SU-DHL-6 (cell line): ENCODE measurements at regions not wholly inside any gene's neighbourhood (a gene's known extent, or its start where the extent isn't known, plus 50 kb on each side); places are given as distances from the start of the nearest gene placed in this dataset.

Experiments used
- H2AFZ ChIP-seq: fragments of 200-600 bp; sonication (generic); 2 replicates; pipeline ENCODE4 v1.6.1; 2014; ENCODE audit warnings: low read depth, mild to moderate bottlenecking, moderate library complexity, mixed read lengths, antibody characterized with exemption, low read length; ENCODE audit not compliant: severe bottlenecking
- H3F3A ChIP-seq: fragments of 200-600 bp; shearing (Covaris generic); 2 replicates; pipeline ENCODE4 v1.6.0; 2016; ENCODE audit warnings: antibody characterized with exemption, mild to moderate bottlenecking; ENCODE audit not compliant: insufficient read depth
- H3K27ac ChIP-seq: fragments of 200-600 bp; sonication (generic); 2 replicates; pipeline ENCODE4 v1.5.1; 2016; ENCODE audit warnings: low read depth, mild to moderate bottlenecking, low read length, moderate library complexity, mixed read lengths
- H3K27me3 ChIP-seq: fragments of 200-600 bp; sonication (generic), shearing (Covaris generic); 2 replicates; pipeline ENCODE4 v1.6.0; 2014; ENCODE audit warnings: mild to moderate bottlenecking, low read length
- H3K36me3 ChIP-seq: fragments of 200-600 bp; sonication (generic); 2 replicates; pipeline ENCODE4 v1.6.1; 2014; ENCODE audit warnings: mild to moderate bottlenecking, low read length, mixed read lengths
- H3K4me2 ChIP-seq: fragments of 300-600, 200-600 bp; shearing (Covaris generic), sonication (generic); 2 replicates; pipeline ENCODE4 v1.6.0; 2014; ENCODE audit warnings: low read length, low read depth, mild to moderate bottlenecking; ENCODE audit not compliant: poor library complexity, severe bottlenecking
- H3K4me3 ChIP-seq: fragments of 200-600 bp; sonication (generic); 2 replicates; pipeline ENCODE4 v1.5.1; 2014; ENCODE audit warnings: antibody characterized with exemption, low read length, mild to moderate bottlenecking, mixed read lengths; ENCODE audit not compliant: insufficient read depth, poor library complexity, severe bottlenecking
- H3K79me2 ChIP-seq: fragments of 200-600 bp; sonication (generic); 2 replicates; pipeline ENCODE4 v1.6.1; 2014; ENCODE audit warnings: mild to moderate bottlenecking, low read length, moderate library complexity; ENCODE audit not compliant: insufficient read depth
- H3K9ac ChIP-seq: fragments of 200-600 bp; sonication (generic); 2 replicates; pipeline ENCODE4 v1.7.0; 2014; ENCODE audit warnings: mild to moderate bottlenecking, low read length
- H3K9me2 ChIP-seq: fragments of 200-600 bp; sonication (generic); replicated peaks from 2 replicates; pipeline ENCODE4 v1.6.1; 2014; ENCODE audit warnings: low read length; ENCODE audit not compliant: insufficient read depth
- H3K9me3 ChIP-seq: fragments of 200-600 bp; sonication (generic); 2 replicates; pipeline ENCODE4 v1.6.1; 2014; ENCODE audit warnings: low read length, mixed read lengths; ENCODE audit not compliant: insufficient read depth
- H4K20me1 ChIP-seq: fragments of 200-600 bp; sonication (generic); 2 replicates; pipeline ENCODE4 v1.6.1; 2014; ENCODE audit warnings: low read depth, mild to moderate bottlenecking, antibody characterized with exemption, low read length, moderate library complexity, mixed read lengths
- CTCF ChIP-seq: fragments of 200-600 bp; sonication (generic); IDR thresholded peaks from one replicate; pipeline ENCODE4 v1.5.1; 2017; ENCODE audit warnings: antibody characterized with exemption, mild to moderate bottlenecking, low read length, moderate library complexity; ENCODE audit not compliant: insufficient read depth, poor library complexity, severe bottlenecking
- EZH2phosphoT487 ChIP-seq: fragments of 200-600 bp; sonication (generic), shearing (Covaris generic); conservative IDR thresholded peaks from 2 replicates; pipeline ENCODE4 v1.6.1; 2018; ENCODE audit warnings: mild to moderate bottlenecking, antibody characterized with exemption, low read length, moderate library complexity, mixed read lengths

- no peak for TF ChIP-seq CTCF
- no peak for TF ChIP-seq EZH2phosphoT487
These were observed 158.0 kb upstream of the TCF21 start for GRCh38 chr6:133730881-133731280.

DNA sequence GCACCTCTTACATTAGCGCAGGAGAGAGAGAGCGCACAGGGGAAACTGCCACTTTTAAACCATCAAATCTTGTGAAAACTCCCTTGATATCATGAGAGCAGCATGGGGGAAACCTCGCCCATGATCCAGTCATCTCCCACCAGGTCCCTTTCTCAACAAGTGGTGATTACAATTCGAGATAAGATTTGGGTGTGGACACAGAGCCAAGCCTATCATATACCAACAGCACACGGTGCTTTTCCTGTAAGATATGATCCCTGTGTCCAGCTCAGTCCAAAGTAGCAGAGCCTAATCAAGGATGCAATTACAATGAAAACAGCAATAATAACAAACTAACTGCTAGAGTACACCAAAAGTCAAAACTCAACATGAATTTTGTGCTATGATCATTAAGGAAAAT lies 148.7 kb upstream of the TCF21 start:
- no peaks in the 10 kb centered on the region for H3K36me3 ChIP-seq
- no peak overlapping the region for H3K4me2 ChIP-seq
- TF ChIP-seq CTCF (no peak), EZH2phosphoT487 (no peak)
- H4K20me1 ChIP-seq = no peaks in the 10 kb centered on the region
- no peak overlapping the region for H3K4me3 ChIP-seq
- no peaks in the 10 kb centered on the region for H3K79me2 ChIP-seq
- no peak overlapping the region for H2AFZ ChIP-seq
- H3K9ac ChIP-seq = no peak overlapping the region
- H3F3A ChIP-seq = no peaks in the 10 kb centered on the region
- H3K27ac ChIP-seq = no peak overlapping the region
- H3K9me3 ChIP-seq = no peaks in the 10 kb centered on the region
- H3K9me2 ChIP-seq = 0 out of 2 replicates have a peak, but pooled peaks cover 4% of the 10 kb centered on the region
- H3K27me3 ChIP-seq = no peaks in the 10 kb centered on the region

More at GRCh38 chr6:133730881-133731280, 158.0 kb upstream of the TCF21 start:
- Histone ChIP-seq H3K36me3 (no peaks in the 10 kb centered on the region), H4K20me1 (no peaks in the 10 kb centered on the region), H3K9me2 (0 out of 2 replicates have a peak, but pooled peaks cover 4% of the 10 kb centered on the region), H2AFZ (no peak overlapping the region), H3K9me3 (no peaks in the 10 kb centered on the region), H3K9ac (no peak overlapping the region), H3K79me2 (no peaks in the 10 kb centered on the region), H3K4me3 (no peak overlapping the region), H3K4me2 (no peak overlapping the region), H3K27me3 (no peaks in the 10 kb centered on the region), H3F3A (no peaks in the 10 kb centered on the region), H3K27ac (no peak overlapping the region)

GRCh38 chr6:133740816-133741215 lies 148.1 kb upstream of the TCF21 start:
- no peak overlapping the region for H3K4me2 ChIP-seq
- no peaks in the 10 kb centered on the region for H3K9me3 ChIP-seq
- no peaks in the 10 kb centered on the region for H3K27me3 ChIP-seq
- H2AFZ ChIP-seq = no peak overlapping the region
- no peaks in the 10 kb centered on the region for H3K36me3 ChIP-seq
- TF ChIP-seq CTCF (no peak), EZH2phosphoT487 (no peak)
- 0 out of 2 replicates have a peak, but pooled peaks cover under 1% of the 10 kb centered on the region for H3K9me2 ChIP-seq
- no peak overlapping the region for H3K9ac ChIP-seq
- no peaks in the 10 kb centered on the region for H3F3A ChIP-seq
- no peaks in the 10 kb centered on the region for H4K20me1 ChIP-seq
- H3K4me3 ChIP-seq = no peak overlapping the region
- H3K27ac ChIP-seq = no peak overlapping the region
- H3K79me2 ChIP-seq = no peaks in the 10 kb centered on the region

DNA sequence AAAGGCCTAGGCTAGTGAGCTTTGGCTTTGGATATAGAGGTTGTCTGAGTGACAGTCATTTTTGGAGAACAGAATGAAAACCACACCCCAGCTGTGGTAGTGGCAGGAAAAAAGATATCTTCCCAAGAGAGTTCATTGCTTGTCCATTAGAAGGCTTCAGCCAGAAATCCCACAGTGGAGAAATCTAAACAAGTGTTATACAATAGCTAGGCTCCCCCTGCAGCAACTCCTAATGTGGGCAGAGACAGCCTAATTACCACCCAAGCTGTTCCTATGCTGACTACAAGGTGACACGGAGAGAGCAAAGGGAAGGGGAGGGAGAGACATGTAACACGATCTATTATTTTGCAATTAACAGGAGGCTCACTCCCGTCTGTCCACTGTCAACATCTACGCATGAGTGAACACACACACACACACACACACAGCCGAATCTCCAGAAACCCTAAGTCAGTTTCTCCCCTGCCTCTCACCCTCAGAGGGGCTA lies 147.5 kb upstream of the TCF21 start:
- no peak for TF ChIP-seq CTCF
- no peak for TF ChIP-seq EZH2phosphoT487
- Histone ChIP-seq H3K79me2 (no peaks in the 10 kb centered on the region), H3K36me3 (no peaks in the 10 kb centered on the region), H3K27ac (no peak overlapping the region), H3K27me3 (no peaks in the 10 kb centered on the region), H3K9me2 (no peaks in the 10 kb centered on the region), H3K9ac (no peak overlapping the region), H4K20me1 (no peaks in the 10 kb centered on the region), H2AFZ (no peak overlapping the region), H3K4me2 (no peak overlapping the region), H3F3A (no peaks in the 10 kb centered on the region), H3K9me3 (no peaks in the 10 kb centered on the region), H3K4me3 (no peak overlapping the region)
